ENCODE measurements at regions not wholly inside any gene's neighbourhood (a gene's known extent, or its start where the extent isn't known, plus 50 kb on each side); places are given as distances from the start of the nearest gene placed in this dataset.

DNA sequence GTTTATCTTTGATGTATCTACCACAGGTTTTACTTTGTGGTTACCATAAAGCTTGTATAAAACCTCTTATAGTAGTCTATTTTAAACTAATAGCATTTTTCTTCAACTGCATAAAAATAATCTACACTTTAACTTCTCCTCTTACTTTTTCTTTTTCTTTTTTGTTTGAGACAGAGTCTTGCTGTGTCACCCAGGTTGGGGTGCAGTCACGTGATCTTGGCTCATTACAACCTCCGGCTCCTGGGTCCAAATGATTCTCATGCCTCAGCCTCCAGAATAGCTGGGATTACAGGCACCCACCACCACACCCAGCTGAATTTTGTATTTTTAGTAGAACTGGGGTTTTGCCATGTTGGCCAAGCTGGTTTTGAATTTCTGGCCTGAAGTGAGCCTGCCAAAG is 53.4 kb upstream of the ZKSCAN2 start:
- DNase-seq = no peak
- TF ChIP-seq POLR2AphosphoS5 (IDR thresholded peaks at IDR 0.05) (no peak), EP300 (IDR thresholded peaks at IDR 0.05) (no peak), POLR2A (IDR thresholded peaks at IDR 0.05) (no peak)
- TF ChIP-seq, protein P1, sequence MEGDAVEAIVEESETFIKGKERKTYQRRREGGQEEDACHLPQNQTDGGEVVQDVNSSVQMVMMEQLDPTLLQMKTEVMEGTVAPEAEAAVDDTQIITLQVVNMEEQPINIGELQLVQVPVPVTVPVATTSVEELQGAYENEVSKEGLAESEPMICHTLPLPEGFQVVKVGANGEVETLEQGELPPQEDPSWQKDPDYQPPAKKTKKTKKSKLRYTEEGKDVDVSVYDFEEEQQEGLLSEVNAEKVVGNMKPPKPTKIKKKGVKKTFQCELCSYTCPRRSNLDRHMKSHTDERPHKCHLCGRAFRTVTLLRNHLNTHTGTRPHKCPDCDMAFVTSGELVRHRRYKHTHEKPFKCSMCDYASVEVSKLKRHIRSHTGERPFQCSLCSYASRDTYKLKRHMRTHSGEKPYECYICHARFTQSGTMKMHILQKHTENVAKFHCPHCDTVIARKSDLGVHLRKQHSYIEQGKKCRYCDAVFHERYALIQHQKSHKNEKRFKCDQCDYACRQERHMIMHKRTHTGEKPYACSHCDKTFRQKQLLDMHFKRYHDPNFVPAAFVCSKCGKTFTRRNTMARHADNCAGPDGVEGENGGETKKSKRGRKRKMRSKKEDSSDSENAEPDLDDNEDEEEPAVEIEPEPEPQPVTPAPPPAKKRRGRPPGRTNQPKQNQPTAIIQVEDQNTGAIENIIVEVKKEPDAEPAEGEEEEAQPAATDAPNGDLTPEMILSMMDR (IDR thresholded peaks at IDR 0.05) = no peak
- no peak overlapping the region for H3K27ac ChIP-seq
- peaks cover 16 to 31% (median 25%) of the 10 kb centered on the region in 4 donors for H3K9me3 ChIP-seq
- ATAC-seq (ENCODE audit: low FRiP score in 2 of 2) = no peak
- no peak overlapping the region for H3K4me3 ChIP-seq
- H3K4me1 ChIP-seq = no peaks in the 10 kb centered on the region
- no peaks in the 10 kb centered on the region for H3K27me3 ChIP-seq
- 88 to 92% methylated on average over 2 of the region's 2 CpGs for WGBS, 2 donors
- no peaks in the 10 kb centered on the region for H3K36me3 ChIP-seq
